ENCODE measurements at regions not wholly inside any gene's neighbourhood (a gene's known extent, or its start where the extent isn't known, plus 50 kb on each side); places are given as distances from the start of the nearest gene placed in this dataset.

- DNase-seq (ENCODE audit: low read depth) = no peak
Observed at GRCh38 chr2:19300961-19301360, 57.5 kb downstream of the OSR1 start.

GRCh38 chr2:19299522-19299921 lies 58.9 kb downstream of the OSR1 start:
- DNase-seq (ENCODE audit: low read depth) = no peak

GRCh38 chr2:19299032-19299431 lies 59.4 kb downstream of the OSR1 start:
- no peak for DNase-seq (ENCODE audit: low read depth)

DNA sequence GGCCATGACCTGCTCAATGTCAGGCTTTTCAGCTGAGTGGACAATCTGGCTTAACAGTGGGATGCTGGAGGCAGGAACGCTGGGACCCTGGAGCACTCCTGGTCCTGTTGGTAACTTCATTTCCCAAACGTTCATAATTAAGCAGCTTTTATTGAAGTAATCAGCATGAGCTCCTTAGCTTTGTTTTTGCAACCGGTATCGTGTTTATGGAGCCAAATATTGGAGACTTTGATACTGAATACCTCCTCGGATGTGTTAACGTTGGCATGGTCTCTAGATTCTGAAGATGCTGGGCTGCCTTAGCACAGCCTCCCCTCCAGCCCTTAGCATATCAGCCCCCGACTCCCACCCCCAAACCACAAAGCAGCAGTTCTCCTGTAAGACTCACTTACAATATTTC lies 60.7 kb downstream of the OSR1 start:
- no peak for DNase-seq (ENCODE audit: low read depth)

DNA sequence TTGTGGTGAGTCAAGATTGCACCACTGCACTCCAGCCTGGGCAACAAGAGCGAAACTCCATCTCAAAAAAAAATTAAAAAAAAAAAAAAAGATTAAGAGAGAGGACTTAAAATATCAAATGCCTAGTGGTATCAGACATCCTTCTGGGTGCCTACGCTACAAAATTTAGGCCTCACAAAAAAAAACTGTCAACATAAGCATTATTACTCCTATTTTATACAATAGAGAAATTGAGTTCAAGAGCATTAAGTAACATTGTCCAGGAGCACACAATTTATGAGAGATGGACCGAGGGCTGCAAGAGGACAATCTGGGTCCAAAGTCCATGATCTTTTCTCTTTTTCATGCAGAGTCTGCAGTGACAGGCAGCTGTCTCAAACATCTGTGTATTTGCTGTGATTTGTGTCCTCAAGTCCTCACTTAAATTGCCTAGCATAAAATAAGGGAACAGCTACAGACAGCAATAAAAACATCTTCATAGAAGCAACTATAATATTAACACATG lies 62.4 kb downstream of the OSR1 start:
- no peak for DNase-seq (ENCODE audit: low read depth)

DNA sequence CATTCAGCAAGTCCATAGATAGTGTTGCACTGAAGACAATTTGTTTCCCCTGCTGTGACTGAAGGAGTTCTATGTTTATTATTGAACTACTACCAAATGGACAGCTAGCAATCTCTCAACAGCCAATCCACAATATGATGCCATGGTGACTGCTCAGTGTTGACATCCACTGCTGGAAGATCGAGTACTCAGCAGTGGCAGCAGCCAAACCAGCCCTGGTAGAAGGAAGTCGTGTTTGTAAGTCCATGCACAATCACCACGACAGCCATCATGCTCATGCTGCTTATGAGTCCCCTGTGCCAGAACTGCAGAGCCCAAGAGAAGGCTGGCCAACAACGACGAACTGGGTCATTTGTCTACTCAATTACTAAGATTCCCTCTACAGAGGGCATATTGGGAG lies 66.4 kb downstream of the OSR1 start:
- DNase-seq (ENCODE audit: low read depth) = no peak

GRCh38 chr2:19288291-19288690 lies 70.1 kb downstream of the OSR1 start:
- no peak for DNase-seq (ENCODE audit: low read depth)

GRCh38 chr2:19287324-19287723 lies 71.1 kb downstream of the OSR1 start:
- no peak for DNase-seq (ENCODE audit: low read depth)

GRCh38 chr2:19282305-19282704 lies 76.1 kb downstream of the OSR1 start:
- no peak for DNase-seq (ENCODE audit: low read depth)

DNA sequence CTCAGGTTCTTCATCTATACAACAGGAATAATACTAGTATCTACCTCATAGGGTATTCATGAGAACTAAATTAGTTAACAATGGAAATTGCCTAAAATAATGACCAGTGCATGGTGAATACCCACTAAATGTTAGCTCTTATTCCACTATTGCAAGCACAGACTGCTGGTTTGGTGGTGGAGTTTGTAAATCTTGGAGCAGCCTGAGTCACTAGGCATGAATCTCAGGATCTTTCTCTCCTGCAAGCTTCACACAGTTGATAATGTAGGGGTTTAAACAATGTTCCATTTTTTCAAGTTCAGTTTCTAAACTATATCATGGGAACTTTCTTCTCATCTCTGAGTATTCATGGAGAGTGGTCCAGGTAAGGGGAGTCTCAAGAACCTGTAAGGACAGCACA lies 84.0 kb downstream of the OSR1 start:
- DNase-seq (ENCODE audit: low read depth) = no peak

GRCh38 chr2:19272941-19273470 lies 85.4 kb downstream of the OSR1 start:
- no peak for DNase-seq (ENCODE audit: low read depth)

DNA sequence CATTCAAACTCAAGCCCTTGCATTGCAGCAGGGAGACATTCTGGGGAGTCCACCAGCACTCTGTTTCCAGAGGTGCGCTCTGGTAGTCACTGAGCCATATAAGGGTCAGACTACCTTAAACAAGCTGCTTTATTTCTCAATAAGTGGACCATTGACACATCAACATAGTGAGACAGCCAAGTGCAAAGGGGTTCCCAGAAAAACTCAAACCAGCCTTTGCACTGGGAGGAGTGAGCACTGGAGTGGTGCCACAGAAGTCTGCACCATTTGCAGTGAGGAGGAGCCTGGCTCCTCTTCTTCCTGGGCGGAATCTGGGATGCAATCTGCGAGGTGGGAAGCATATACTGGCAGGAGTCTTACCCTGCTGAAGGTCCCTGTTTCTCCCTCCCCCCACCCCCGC lies 86.4 kb downstream of the OSR1 start:
- no peak for DNase-seq (ENCODE audit: low read depth)

DNA sequence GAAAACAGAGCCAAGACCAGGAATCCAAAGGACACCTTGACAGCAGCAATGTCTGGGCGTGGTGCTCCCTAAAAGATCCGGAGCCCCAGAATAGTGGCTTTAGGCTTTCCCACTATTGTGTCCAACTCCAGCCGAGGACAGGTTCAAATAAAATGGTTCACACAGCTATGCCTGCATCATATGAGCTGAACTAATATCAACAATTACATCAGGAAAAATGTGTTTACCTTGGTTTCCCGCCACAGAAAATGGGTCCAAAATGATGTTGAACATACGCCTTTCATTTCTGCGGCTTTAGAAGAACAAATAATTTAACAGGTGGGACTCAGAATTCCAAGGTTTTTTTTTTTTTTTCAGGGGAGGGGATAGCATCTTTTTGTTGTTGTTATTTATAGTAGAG lies 93.6 kb downstream of the OSR1 start:
- DNase-seq (ENCODE audit: low read depth) = no peak

- DNase-seq (ENCODE audit: low read depth) = no peak
Observed at GRCh38 chr2:19262150-19262549, 96.3 kb downstream of the OSR1 start.

DNA sequence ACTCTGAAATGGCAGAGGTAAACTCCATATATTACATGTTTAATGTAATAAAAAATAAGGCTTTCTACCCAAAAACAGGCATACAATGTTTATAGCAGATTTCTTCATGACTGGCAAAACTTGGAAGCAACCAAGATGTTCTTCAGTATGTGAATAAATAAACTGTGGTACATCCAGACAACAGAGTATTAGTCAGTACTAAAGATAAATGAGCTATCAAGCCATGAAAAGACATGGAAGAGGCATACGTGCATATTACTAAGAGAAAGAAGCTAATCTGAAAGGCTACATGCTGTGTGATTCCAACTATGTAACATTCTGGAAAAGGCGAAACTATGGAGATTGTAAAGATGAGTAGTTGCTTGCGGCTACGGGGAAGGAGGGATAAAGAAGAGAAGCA lies 97.4 kb downstream of the OSR1 start:
- no peak for DNase-seq (ENCODE audit: low read depth)

- DNase-seq (ENCODE audit: low read depth) = no peak
Observed at GRCh38 chr2:19256121-19256601, 102.3 kb downstream of the OSR1 start.

- DNase-seq (ENCODE audit: low read depth) = no peak
Observed at GRCh38 chr2:19255481-19255880, 102.9 kb downstream of the OSR1 start.

DNA sequence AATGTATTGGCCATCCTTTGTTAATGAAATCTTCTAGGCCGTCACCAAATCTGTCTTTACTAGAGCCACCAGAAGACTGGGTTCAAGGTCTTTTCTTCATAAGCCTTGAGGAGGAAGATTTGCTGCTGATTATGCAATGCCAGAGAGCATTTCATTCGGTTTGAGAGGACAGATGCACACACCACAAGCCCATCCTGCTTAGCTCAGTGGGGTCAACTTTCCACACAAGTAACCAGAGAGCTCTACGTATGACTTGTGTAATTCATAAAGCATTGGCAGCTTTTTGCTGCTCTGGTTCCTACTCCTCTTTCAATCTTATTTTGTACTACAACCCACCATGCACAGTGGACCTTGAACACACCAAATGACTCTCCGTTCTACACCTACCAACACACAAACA lies 106.9 kb downstream of the OSR1 start:
- DNase-seq (ENCODE audit: low read depth) = no peak

DNA sequence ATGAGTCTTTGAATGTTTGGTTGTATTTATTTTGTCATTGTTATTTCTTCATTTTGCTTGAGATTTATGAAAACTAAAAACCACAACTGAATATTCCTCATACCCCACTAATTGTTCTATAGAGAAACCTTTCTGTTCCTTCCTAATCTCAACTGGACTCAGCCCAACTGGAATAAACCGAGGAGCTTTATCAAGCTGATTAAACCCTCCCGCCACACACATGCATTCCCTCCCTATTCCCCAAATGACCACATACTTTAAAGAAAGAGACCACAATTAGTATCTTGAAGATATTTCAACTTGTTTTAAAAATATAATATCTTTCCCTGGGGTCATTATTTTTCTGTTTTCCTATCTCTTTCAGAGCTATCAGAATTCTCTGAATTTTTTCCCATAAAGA lies 107.5 kb downstream of the OSR1 start:
- DNase-seq (ENCODE audit: low read depth) = no peak

DNA sequence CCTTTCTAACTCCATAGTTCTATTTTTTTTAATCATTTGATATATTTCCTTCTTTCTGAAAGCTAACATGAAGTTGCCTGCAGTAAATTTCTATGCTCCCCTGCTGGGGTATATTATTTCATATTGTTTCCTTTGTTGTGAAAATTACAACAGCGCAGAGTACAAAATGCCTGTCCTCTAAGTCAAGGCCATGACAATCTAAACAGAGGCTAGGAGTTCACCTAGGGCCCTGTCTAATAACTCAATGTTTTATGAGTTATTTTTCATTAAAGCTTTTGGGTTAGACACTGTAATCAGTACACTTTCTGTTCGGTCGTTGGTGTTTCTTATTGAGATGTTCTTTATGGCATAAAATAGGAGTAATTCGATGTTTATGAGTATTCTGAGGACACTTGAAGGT lies 111.2 kb downstream of the OSR1 start:
- DNase-seq (ENCODE audit: low read depth) = no peak

DNA sequence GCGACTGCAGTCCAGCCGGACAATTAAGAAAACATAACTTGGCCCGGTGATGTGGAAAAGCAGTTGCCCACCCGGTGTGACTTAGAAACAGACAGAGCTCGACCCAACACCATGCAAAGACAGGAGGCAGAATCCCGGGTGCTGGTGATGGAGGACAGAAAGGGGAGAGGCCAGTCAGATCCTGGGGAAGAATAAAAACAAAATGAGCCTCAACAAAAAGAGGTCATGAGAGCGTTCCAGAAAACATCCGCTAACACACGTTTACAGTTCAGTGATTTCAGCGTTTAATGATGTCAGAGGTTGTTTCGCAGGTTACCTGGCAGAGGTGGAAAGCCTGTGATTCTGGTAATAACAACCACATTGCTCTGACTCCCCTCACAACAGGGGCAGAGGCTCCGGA lies 111.9 kb downstream of the OSR1 start:
- no peak for DNase-seq (ENCODE audit: low read depth)

DNA sequence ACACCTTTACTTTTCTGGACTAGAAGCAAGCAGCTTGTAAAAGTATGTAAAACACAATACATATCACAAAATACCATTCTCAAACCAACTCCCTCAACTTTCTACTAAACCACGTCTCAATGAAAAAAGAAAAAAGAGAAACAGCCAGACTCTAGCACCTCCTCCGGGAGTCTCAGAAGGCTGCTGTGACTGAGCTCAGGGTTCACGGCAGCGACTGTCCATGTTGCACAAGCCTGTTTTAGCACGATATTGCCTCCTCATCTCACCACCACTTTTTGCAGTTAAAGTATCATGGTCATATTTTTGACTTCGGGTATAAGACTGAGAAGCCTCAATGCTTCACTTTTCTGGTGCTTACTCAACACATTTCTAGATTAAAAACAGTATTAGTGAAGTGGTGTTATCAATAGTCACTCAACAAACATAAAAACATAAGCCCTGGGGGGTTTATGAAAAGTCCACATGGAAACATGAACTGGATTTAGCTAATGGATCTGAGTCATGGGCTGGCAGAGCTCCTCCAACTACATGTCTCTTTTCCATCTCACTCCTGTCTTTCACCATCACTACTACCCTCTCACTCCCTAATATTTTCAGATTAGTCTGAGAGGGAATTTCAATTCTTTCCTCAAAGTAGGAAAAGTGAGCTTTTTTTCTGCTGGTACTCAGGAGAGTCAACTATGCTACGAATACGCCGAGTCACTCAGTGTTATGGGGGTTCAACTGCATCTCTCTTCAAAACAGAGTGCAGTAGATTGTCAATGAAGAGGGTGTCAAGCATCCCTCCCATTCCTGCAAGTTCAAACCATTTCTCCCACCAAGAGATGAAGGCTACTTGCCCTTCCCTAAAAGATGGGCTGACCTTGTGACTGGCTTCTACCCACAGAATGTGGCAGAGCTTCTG lies 113.7 kb downstream of the OSR1 start:
- no peak for DNase-seq (ENCODE audit: low read depth)

DNA sequence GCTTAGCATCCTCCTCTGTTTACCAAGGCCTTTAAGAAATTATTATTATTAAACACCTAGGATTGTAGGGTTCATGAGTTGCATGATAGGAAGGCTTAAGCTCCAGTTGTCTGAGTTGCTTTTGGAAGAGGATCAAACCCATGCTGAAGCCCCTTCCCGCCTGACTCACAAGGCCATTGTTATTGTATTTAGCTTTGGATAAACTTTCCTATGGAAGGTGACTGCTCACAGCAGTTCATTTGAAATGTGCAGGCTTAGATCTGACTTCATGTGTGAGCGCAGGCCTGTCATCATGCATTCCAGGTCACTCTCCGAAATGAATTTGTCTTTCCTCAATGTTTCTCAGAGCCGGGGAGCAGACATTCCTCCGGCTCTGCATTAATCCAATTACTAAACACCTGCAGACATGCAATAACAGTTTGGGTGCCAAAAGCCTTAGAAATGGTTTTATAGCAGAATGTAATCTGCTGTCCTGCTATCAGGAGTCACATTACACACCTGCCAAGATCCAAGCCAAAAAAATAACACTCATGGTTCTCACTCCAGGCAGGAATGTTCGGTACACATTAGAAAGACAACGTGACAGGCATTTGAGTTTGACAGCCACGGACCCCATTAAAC lies 119.9 kb downstream of the OSR1 start:
- DNase-seq (ENCODE audit: low read depth) = no peak

Measured in stimulated activated CD8-positive, alpha-beta memory T cell treated with anti-CD3 and anti-CD28 coated beads, Interleukin-7, amount 100 ng/mL, for 24 hours (primary cell).